ENCODE measurements at regions not wholly inside any gene's neighbourhood (a gene's known extent, or its start where the extent isn't known, plus 50 kb on each side); places are given as distances from the start of the nearest gene placed in this dataset.

- H3K4me3 ChIP-seq: no peak overlapping the region
- H3K27me3 ChIP-seq: no peaks in the 10 kb centered on the region
- H3K9me3 ChIP-seq: no peaks in the 10 kb centered on the region
- TF ChIP-seq POLR2A (IDR thresholded peaks at IDR 0.05): no peak
- no peak for TF ChIP-seq CTCF (IDR thresholded peaks at IDR 0.05)
- no peak for TF ChIP-seq POLR2AphosphoS5 (IDR thresholded peaks at IDR 0.05; ENCODE audit: insufficient read depth in 1 of 2, low read depth in 1 of 2)
- no peaks in the 10 kb centered on the region for H3K36me3 ChIP-seq
- intact Hi-C loops (cut with DNase I): no loop called here
- no peaks in the 10 kb centered on the region for H3K4me1 ChIP-seq
- no peak overlapping the region for H3K27ac ChIP-seq
- DNase-seq (ENCODE audit: extremely low spot score in 2 of 2): no peak
Measured at GRCh38 chr18:78698914-78699313, 280.7 kb upstream of the SALL3 start.

- Histone ChIP-seq H3K27me3 (no peaks in the 10 kb centered on the region), H3K9me3 (no peaks in the 10 kb centered on the region), H3K27ac (no peak overlapping the region), H3K4me1 (no peaks in the 10 kb centered on the region), H3K36me3 (no peaks in the 10 kb centered on the region), H3K4me3 (no peak overlapping the region)
- no peak for DNase-seq (ENCODE audit: extremely low spot score in 2 of 2)
- TF ChIP-seq POLR2A (IDR thresholded peaks at IDR 0.05) (no peak), POLR2AphosphoS5 (IDR thresholded peaks at IDR 0.05; ENCODE audit: insufficient read depth in 1 of 2, low read depth in 1 of 2) (no peak), CTCF (IDR thresholded peaks at IDR 0.05) (no peak)
- intact Hi-C loops (cut with DNase I): no loop called here
Measured at GRCh38 chr18:78699499-78699898, 280.1 kb upstream of the SALL3 start.

GRCh38 chr18:78701771-78702396 is 277.7 kb upstream of the SALL3 start:
- intact Hi-C loops (cut with DNase I): no loop called here
- Histone ChIP-seq H3K27ac (no peak overlapping the region), H3K4me3 (no peak overlapping the region), H3K4me1 (no peaks in the 10 kb centered on the region), H3K9me3 (no peaks in the 10 kb centered on the region), H3K36me3 (no peaks in the 10 kb centered on the region), H3K27me3 (no peaks in the 10 kb centered on the region)
- DNase-seq (ENCODE audit: extremely low spot score in 2 of 2): no peak
- TF ChIP-seq POLR2AphosphoS5 (IDR thresholded peaks at IDR 0.05; ENCODE audit: insufficient read depth in 1 of 2, low read depth in 1 of 2): no peak

GRCh38 chr18:78703291-78703690 is 276.3 kb upstream of the SALL3 start:
- DNase-seq (ENCODE audit: extremely low spot score in 2 of 2): no peak
- H3K27ac ChIP-seq: no peak overlapping the region
- TF ChIP-seq CTCF (IDR thresholded peaks at IDR 0.05): no peak
- TF ChIP-seq POLR2AphosphoS5 (IDR thresholded peaks at IDR 0.05; ENCODE audit: insufficient read depth in 1 of 2, low read depth in 1 of 2): no peak
- TF ChIP-seq POLR2A (IDR thresholded peaks at IDR 0.05): no peak
- H3K4me3 ChIP-seq: no peak overlapping the region
- H3K9me3 ChIP-seq: no peaks in the 10 kb centered on the region
- H3K27me3 ChIP-seq: no peaks in the 10 kb centered on the region
- no peaks in the 10 kb centered on the region for H3K4me1 ChIP-seq
- no peaks in the 10 kb centered on the region for H3K36me3 ChIP-seq
- intact Hi-C loops (cut with DNase I): no loop called here

- H3K4me1 ChIP-seq: no peaks in the 10 kb centered on the region
- no peak overlapping the region for H3K27ac ChIP-seq
- H3K9me3 ChIP-seq: no peaks in the 10 kb centered on the region
- no peaks in the 10 kb centered on the region for H3K36me3 ChIP-seq
- H3K4me3 ChIP-seq: no peak overlapping the region
- TF ChIP-seq POLR2AphosphoS5 (IDR thresholded peaks at IDR 0.05; ENCODE audit: insufficient read depth in 1 of 2, low read depth in 1 of 2) (no peak), CTCF (IDR thresholded peaks at IDR 0.05) (no peak), POLR2A (IDR thresholded peaks at IDR 0.05) (no peak)
- DNase-seq (ENCODE audit: extremely low spot score in 2 of 2): no peak
- no peaks in the 10 kb centered on the region for H3K27me3 ChIP-seq
- intact Hi-C loops (cut with DNase I): no loop called here
Measured at GRCh38 chr18:78704971-78705461, 274.6 kb upstream of the SALL3 start.

All from vagina (tissue), 2 donors.